GM12874 (cell line): ENCODE measurements at regions not wholly inside any gene's neighbourhood (a gene's known extent, or its start where the extent isn't known, plus 50 kb on each side); places are given as distances from the start of the nearest gene placed in this dataset.

ENCODE experiments used
- CTCF ChIP-seq: IDR thresholded peaks from 2 replicates; pipeline ENCODE4 v1.5.1; 2011; ENCODE audit warnings: low read depth, mild to moderate bottlenecking, control low read depth, low read length, moderate library complexity; ENCODE audit not compliant: insufficient read depth

DNA sequence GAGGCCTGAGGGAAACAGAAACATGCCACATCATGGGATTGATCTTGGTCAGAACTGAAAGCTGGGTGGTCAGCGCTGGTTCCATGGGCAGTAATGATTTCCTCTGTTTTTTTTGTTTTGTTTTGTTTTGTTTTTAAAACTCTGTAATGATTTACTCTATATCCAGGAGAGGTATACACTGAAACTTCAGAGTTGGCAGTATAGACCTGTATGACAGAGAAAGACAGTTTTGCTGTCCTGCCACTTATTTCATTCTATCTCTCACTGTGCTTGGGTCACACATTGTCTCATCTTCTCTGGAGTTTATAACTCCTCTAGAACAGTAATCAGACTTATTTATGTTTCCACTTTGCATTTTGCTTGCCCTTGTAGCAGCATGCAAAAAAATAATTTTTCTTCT is 105.1 kb upstream of the SLITRK1 start:
- no peak for TF ChIP-seq CTCF

GRCh38 chr13:83984793-83985192 is 102.5 kb upstream of the SLITRK1 start:
- TF ChIP-seq CTCF = no peak

GRCh38 chr13:83980331-83980730 is 98.1 kb upstream of the SLITRK1 start:
- no peak for TF ChIP-seq CTCF

DNA sequence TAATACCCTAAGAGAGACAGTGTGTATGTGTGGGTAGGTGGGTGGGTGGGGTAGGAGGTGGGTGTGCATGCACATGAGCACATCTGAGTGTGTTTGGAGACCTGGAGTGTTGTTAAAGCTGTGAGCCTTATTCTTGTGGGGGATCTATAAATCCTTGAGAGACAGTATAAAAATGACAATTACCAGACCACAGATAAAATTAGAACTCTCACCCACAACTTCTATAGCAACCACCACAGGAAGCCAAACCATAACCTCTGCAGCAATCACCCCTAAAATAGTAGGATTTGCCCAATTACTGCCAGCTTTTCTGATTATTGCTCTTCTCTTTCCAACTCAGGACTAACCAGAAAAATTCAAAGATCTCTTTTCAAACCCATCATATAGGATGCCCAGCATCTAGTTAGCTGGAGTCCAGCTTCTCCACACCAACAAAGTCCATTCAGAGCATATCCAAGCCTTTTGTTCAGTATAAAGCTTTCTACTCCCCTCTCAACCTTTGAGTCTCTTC is 93.4 kb upstream of the SLITRK1 start:
- no peak for TF ChIP-seq CTCF

- TF ChIP-seq CTCF = no peak
Observed at GRCh38 chr13:83958531-83958930, 76.3 kb upstream of the SLITRK1 start.

- TF ChIP-seq CTCF = no peak
Observed at GRCh38 chr13:83955011-83955410, 72.7 kb upstream of the SLITRK1 start.

- TF ChIP-seq CTCF = no peak
Observed at GRCh38 chr13:83953916-83954315, 71.6 kb upstream of the SLITRK1 start.

GRCh38 chr13:83950293-83950692 is 68.0 kb upstream of the SLITRK1 start:
- no peak for TF ChIP-seq CTCF
